Right ventricle myocardium superior (tissue), 1 donor: ENCODE measurements at regions not wholly inside any gene's neighbourhood (a gene's known extent, or its start where the extent isn't known, plus 50 kb on each side); places are given as distances from the start of the nearest gene placed in this dataset.

Experiments
- ATAC-seq: fragments of 200-7000 bp; cut with Tn5 transposase; one replicate; pipeline ENCODE4 v1.9.1; 2020; ENCODE audit warnings: mild to moderate bottlenecking; ENCODE audit not compliant: poor library complexity
- DNase-seq: peaks from one replicate; pipeline ENCODE4 v3.0.0-alpha.2; 2020
- intact Hi-C: fragments of 100-400 bp; cut with DNase I; formaldehyde crosslinking; loops from one replicate; pipeline ENCODE4 v1.11.2; 2022
- donor health status: DM: no; HTN: yes; CAD: no; lungs with severe emphysema.

GRCh38 chr6:7664003-7664402 lies 61.9 kb upstream of the BMP6 start:
- ATAC-seq (no peak), DNase-seq (no peak)
- intact Hi-C loops: no loop called here

DNA sequence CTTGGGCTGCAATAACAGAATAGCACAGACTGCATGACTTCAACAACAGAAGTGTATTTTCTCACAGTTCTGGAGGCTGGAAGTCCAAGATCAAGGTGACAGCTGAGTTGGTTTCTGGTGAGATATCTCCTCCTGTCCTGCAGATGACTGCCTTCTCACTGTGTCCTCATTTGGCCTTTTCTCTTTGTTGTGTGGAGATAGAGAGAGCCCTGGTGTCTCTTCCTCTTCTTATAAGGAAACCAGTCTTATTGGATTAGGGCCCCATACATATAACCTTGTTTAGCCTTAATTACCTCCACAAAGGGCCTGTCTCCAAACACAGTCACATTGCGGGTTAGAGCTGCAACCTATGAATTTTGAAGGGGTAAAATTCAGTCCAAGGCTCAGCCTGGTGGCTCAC lies 57.0 kb upstream of the BMP6 start:
- no peak for ATAC-seq
- intact Hi-C loops: no loop called here

DNA sequence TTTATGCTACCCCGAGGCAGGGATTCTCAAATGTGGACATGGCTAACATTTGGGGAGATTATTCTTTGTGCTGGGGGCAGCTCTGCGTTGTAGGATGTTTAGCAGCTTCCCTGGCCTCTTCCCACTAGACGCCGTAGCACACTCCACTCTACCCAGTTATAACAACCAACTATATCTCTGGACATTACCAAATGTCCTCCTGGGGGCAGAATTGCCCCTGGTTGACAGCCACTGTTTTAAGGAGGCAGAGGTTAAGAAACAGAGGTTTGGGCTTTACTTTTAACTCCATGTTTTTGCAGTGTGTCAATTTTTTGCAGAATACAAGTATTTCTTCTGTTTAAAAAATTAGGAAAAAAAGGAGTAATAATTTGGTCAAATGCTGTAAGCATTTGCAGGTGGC lies 56.2 kb upstream of the BMP6 start:
- ATAC-seq: no peak
- no peak for DNase-seq
- intact Hi-C loops: no loop called here

More for the DNA sequence above, 57.0 kb upstream of the BMP6 start:
- DNase-seq: no peak

DNA sequence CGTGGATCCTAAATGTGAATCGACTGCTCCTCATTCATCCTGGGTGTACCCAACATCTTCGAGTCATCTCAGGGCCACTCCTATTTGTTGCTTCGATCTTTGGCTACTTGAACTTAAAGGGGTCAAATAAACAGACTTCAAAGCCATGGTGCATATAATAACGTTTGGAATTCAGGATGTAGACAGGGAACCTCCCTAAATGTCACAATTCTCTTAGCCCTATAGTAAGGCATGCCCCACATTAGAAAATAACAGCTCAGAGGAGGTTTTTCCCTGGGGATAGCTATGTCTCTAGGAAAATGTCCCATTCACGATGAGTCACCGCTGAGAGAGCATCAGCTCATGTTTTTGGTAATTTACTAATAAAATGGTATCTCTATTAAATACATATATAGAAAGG lies 54.8 kb upstream of the BMP6 start:
- no peak for ATAC-seq
- DNase-seq: no peak
- intact Hi-C loops: no loop called here

- DNase-seq (no peak), ATAC-seq (no peak)
- intact Hi-C loops: no loop called here
Measured at GRCh38 chr6:7671581-7671980, 54.3 kb upstream of the BMP6 start.

DNA sequence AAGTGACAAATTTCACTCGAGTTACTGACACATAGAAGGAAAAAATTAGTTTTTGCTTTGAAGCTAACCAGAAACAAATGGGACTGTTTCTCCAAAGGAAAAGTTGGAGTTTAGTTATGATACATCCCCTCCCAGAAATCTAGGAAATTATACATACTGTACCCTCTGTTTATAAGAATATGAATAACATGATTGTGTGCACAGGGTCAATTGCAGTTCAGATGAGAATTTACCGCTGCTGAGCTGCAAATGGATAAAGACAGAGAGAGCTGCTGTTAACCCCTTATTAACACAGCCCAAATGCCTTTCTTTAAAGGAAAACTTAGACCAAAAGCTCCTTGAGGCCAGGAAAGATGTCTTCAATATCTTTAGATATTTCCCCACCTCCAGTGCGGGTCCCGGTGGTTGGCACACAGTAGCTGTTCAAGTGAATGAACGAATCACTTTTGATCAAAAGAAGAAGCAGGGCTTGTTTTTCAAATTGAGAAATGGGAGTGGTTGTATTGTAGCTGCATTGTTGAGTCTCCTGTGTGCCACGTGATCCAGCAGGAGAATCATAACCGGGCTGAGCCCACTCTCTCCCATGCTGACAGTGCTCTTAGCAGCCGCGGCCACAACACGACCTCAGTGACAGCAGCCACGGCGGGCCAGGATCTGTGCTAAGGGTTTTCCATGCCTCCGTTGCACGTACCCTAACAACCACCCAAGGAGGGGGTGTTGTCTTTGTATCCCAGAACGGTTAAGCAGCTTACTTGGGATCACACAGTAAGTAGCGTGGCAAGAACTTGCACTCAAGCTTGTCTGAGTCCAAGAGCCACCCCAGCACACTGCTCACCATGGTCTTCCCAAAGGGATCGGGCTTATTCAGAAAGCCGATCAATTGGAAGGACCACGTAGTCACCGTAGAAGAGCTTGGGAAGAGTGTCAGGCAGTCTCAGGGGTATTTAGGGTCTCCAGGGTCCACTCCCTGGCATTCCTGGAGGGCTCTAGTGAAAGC lies 53.5 kb upstream of the BMP6 start:
- intact Hi-C loops: no loop called here
- no peak for DNase-seq
- peak; percentile 17 for ATAC-seq

- peak; percentile 60 for DNase-seq
- ATAC-seq: peak; percentile 83
- intact Hi-C loops: no loop called here
Measured at GRCh38 chr6:7673063-7673536, 52.8 kb upstream of the BMP6 start.

DNA sequence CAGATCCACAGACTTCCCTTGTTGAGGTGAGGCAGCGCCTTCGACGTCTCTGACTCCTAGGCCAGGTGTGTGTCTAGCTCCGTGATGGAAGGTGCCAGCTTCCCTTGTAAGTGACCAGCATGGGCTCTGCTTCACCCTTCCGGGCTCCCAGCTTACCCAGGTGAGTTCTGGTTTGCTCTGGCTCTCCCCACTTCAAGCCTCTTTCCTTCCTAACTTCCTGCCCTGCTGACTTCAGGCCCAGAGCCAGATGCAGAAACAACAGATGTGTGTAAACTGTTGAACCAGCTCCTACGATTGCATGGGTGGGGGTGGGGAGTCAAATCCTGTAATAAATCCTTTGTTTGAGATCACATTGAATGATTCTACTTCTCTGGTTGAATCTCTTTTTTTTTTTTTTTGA lies 51.6 kb upstream of the BMP6 start:
- no peak for DNase-seq
- no peak for ATAC-seq
- intact Hi-C loops: no loop called here

- ATAC-seq (no peak), DNase-seq (no peak)
- intact Hi-C loops: no loop called here
Measured at GRCh38 chr6:7675353-7675945, 50.5 kb upstream of the BMP6 start.
